SK-N-SH treated with all-trans-retinoic acid at 6 μM for 48 hours (cell line): ENCODE measurements at regions not wholly inside any gene's neighbourhood (a gene's known extent, or its start where the extent isn't known, plus 50 kb on each side); places are given as distances from the start of the nearest gene placed in this dataset.

ENCODE experiments used
- ARNTL ChIP-seq: fragments of 450-650 bp; formaldehyde crosslinking; IDR thresholded peaks from 2 replicates; pipeline ENCODE4 v1.5.0; 2020; ENCODE audit warnings: low read depth, mild to moderate bottlenecking, moderate library complexity, borderline replicate concordance
- CREB5 ChIP-seq: fragments of 250-450 bp; sonication (Bioruptor Pico); IDR thresholded peaks from 2 replicates; pipeline ENCODE4 v1.5.1; 2020; ENCODE audit warnings: low read depth, mild to moderate bottlenecking, moderate library complexity
- PATZ1 ChIP-seq: fragments of 250-450 bp; sonication (Bioruptor Pico); IDR thresholded peaks from 2 replicates; pipeline ENCODE4 v1.8.0; 2020; ENCODE audit warnings: mild to moderate bottlenecking, moderate library complexity, borderline replicate concordance
- POU6F1 ChIP-seq: fragments of 250-450 bp; sonication (Bioruptor Pico); IDR thresholded peaks from 2 replicates; pipeline ENCODE4 v1.8.0; 2021; ENCODE audit warnings: low read depth, mild to moderate bottlenecking, moderate library complexity, borderline replicate concordance
- PPARA ChIP-seq: fragments of 250-450 bp; sonication (Bioruptor Pico); IDR thresholded peaks from 2 replicates; pipeline ENCODE4 v1.5.0; 2020; ENCODE audit warnings: mild to moderate bottlenecking, borderline replicate concordance
- TOX ChIP-seq: fragments of 250-450 bp; sonication (Bioruptor Pico); IDR thresholded peaks from 2 replicates; pipeline ENCODE4 v1.8.0; 2021; ENCODE audit warnings: mild to moderate bottlenecking, moderate library complexity, borderline replicate concordance
- ZC3H10 ChIP-seq: fragments of 250-450 bp; sonication (Bioruptor Pico); IDR thresholded peaks from 2 replicates; pipeline ENCODE4 v1.5.1; 2021; ENCODE audit warnings: mild to moderate bottlenecking, moderate library complexity
- ZFP3 ChIP-seq: fragments of 250-450 bp; sonication (Bioruptor Pico); IDR thresholded peaks from 2 replicates; pipeline ENCODE4 v1.5.0; 2020; ENCODE audit warnings: mild to moderate bottlenecking, moderate library complexity
- ZNF8 ChIP-seq: fragments of 450-650 bp; formaldehyde crosslinking; IDR thresholded peaks from 2 replicates; pipeline ENCODE4 v1.5.0; 2020; ENCODE audit warnings: mild to moderate bottlenecking, moderate library complexity
- TF ChIP-seq, protein P1 (sequence below): fragments of 250-450 bp; sonication (Bioruptor Pico); IDR thresholded peaks from 2 replicates; pipeline ENCODE4 v1.5.1; 2021; ENCODE audit warnings: mild to moderate bottlenecking, moderate library complexity
- TF ChIP-seq, protein P2 (sequence below): fragments of 250-450 bp; sonication (Bioruptor Pico); IDR thresholded peaks from 2 replicates; pipeline ENCODE4 v1.5.0; 2020; ENCODE audit warnings: mild to moderate bottlenecking, moderate library complexity

DNA sequence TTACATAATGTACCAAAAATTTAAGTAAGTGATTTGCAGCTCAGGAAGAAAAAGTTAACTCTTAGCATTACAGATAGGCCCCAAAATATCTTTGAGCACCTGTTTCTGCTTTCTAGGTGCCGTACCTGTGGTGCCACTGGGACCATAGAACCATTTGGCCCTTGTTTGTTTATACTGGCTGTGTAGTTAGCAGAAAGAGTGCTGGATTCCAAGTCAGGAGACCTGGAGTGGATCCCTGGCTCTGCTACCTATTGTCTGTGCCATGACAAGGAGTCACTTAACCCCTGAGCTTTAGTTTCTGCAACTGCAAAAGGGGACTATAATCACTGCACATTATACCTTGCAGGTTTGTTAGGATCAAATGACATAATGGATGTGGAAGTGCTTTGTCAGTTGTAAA, 137.8 kb upstream of the GPR101 start:
- TF ChIP-seq ZFP3 (CRISPR knock-in tag) (no peak), ZC3H10 (no peak), ZNF8 (CRISPR knock-in tag) (no peak), PPARA (no peak), CREB5 (CRISPR knock-in tag) (no peak), TOX (no peak), ARNTL (CRISPR knock-in tag) (no peak), PATZ1 (CRISPR knock-in tag) (no peak), POU6F1 (no peak)
- TF ChIP-seq, protein P1, sequence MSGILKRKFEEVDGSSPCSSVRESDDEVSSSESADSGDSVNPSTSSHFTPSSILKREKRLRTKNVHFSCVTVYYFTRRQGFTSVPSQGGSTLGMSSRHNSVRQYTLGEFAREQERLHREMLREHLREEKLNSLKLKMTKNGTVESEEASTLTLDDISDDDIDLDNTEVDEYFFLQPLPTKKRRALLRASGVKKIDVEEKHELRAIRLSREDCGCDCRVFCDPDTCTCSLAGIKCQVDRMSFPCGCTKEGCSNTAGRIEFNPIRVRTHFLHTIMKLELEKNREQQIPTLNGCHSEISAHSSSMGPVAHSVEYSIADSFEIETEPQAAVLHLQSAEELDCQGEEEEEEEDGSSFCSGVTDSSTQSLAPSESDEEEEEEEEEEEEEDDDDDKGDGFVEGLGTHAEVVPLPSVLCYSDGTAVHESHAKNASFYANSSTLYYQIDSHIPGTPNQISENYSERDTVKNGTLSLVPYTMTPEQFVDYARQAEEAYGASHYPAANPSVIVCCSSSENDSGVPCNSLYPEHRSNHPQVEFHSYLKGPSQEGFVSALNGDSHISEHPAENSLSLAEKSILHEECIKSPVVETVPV (CRISPR knock-in tag), result no peak
- TF ChIP-seq, protein P2, sequence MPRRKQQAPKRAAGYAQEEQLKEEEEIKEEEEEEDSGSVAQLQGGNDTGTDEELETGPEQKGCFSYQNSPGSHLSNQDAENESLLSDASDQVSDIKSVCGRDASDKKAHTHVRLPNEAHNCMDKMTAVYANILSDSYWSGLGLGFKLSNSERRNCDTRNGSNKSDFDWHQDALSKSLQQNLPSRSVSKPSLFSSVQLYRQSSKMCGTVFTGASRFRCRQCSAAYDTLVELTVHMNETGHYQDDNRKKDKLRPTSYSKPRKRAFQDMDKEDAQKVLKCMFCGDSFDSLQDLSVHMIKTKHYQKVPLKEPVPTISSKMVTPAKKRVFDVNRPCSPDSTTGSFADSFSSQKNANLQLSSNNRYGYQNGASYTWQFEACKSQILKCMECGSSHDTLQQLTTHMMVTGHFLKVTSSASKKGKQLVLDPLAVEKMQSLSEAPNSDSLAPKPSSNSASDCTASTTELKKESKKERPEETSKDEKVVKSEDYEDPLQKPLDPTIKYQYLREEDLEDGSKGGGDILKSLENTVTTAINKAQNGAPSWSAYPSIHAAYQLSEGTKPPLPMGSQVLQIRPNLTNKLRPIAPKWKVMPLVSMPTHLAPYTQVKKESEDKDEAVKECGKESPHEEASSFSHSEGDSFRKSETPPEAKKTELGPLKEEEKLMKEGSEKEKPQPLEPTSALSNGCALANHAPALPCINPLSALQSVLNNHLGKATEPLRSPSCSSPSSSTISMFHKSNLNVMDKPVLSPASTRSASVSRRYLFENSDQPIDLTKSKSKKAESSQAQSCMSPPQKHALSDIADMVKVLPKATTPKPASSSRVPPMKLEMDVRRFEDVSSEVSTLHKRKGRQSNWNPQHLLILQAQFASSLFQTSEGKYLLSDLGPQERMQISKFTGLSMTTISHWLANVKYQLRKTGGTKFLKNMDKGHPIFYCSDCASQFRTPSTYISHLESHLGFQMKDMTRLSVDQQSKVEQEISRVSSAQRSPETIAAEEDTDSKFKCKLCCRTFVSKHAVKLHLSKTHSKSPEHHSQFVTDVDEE, result no peak
